Esophagus squamous epithelium (tissue), 5 donors: ENCODE measurements at regions not wholly inside any gene's neighbourhood (a gene's known extent, or its start where the extent isn't known, plus 50 kb on each side); places are given as distances from the start of the nearest gene placed in this dataset.

Experiments
- DNase-seq: peaks from one replicate; lab custom pipeline; 2025; lab: John Stamatoyannopoulos, UW
- H3K27ac ChIP-seq, 4 donors: fragments of 200-600 bp; sonication (generic); one replicate each; pipeline ENCODE4 v1.5.1; 2016 to 2019; ENCODE audit warnings: mild to moderate bottlenecking in 1 of 4
- H3K27me3 ChIP-seq, 4 donors: fragments of 200-600 bp; sonication (generic); 1 replicate in 3 of 4; 2 replicates in 1 of 4; pipeline versions ENCODE4 v1.5.1 to v1.6.0; 2017 to 2021; ENCODE audit warnings: antibody characterized with exemption in 1 of 4
- H3K36me3 ChIP-seq, 3 donors: fragments of 200-600 bp; sonication (generic); one replicate each; pipeline ENCODE4 v1.5.1; 2016 to 2019
- H3K4me1 ChIP-seq, 3 donors: fragments of 200-600 bp; sonication (generic); one replicate each; pipeline ENCODE4 v1.5.1; 2017 to 2019
- H3K4me3 ChIP-seq, 4 donors: fragments of 200-600 bp; sonication (generic); 1 replicate in 3 of 4; 2 replicates in 1 of 4; pipeline ENCODE4 v1.5.1; 2016 to 2019; ENCODE audit warnings: mild to moderate bottlenecking in 2 of 4, moderate library complexity in 1 of 4
- H3K9me3 ChIP-seq, 3 donors: fragments of 200-600 bp; sonication (generic); one replicate each; pipeline ENCODE4 v1.5.1; 2016 to 2019
- CTCF ChIP-seq, 6 experiments: fragments of 450-650 bp in 4 of 6; fragments of 200-600 bp in 2 of 6; sonication (generic) in 2 of 6; IDR thresholded peaks; one replicate each; pipeline ENCODE4 v1.5.1; 2016 to 2019; ENCODE audit warnings: antibody characterized with exemption in 6 of 6, mild to moderate bottlenecking in 4 of 6, moderate library complexity in 4 of 6
- POLR2A ChIP-seq, 4 donors: fragments of 450-650 bp; IDR thresholded peaks; one replicate each; pipeline ENCODE4 v1.6.1; 2017; ENCODE audit warnings: antibody characterized with exemption in 4 of 4, mild to moderate bottlenecking in 4 of 4, moderate library complexity in 3 of 4
- WGBS, 2 donors: methylation state at CpG; one replicate each; pipeline ENCODE4 v1.1.5; 2018; 5-methylcytosine and 5-hydroxymethylcytosine counted together
- intact Hi-C: fragments of 100-400 bp; cut with DNase I; formaldehyde crosslinking; loops from one replicate; pipeline ENCODE4 v1.15.0; 2022
- donor health status: DM: yes; HTN: yes; CAD: no.

- DNase-seq: no peak
- Histone ChIP-seq H3K4me3 (peak overlapping the region in 1 of 4 donors; percentile 50), H3K27ac (no peak overlapping the region), H3K9me3 (no peaks in the 10 kb centered on the region), H3K36me3 (no peaks in the 10 kb centered on the region), H3K4me1 (no peaks in the 10 kb centered on the region), H3K27me3 (peaks cover 0 to 11% (median 0%) of the 10 kb centered on the region in 4 donors)
- 5 to 9% methylated on average over 13 of the region's 13 CpGs for WGBS, 2 donors
- TF ChIP-seq POLR2A (IDR thresholded peaks at IDR 0.05) (no peak), CTCF (IDR thresholded peaks at IDR 0.05) (no peak)
- intact Hi-C loops: no loop called here
Measured at GRCh38 chr2:104434318-104434792, 419.6 kb upstream of the POU3F3 start.

GRCh38 chr2:104434966-104435365 lies 418.9 kb upstream of the POU3F3 start:
- Histone ChIP-seq H3K9me3 (no peaks in the 10 kb centered on the region), H3K36me3 (no peaks in the 10 kb centered on the region), H3K4me1 (no peaks in the 10 kb centered on the region), H3K4me3 (no peak overlapping the region), H3K27me3 (peaks cover 0 to 11% (median 0%) of the 10 kb centered on the region in 4 donors), H3K27ac (no peak overlapping the region)
- 72 to 73% methylated on average over 3 of the region's 3 CpGs for WGBS, 2 donors
- no peak for TF ChIP-seq CTCF (IDR thresholded peaks at IDR 0.05)
- TF ChIP-seq POLR2A (IDR thresholded peaks at IDR 0.05): no peak
- DNase-seq: no peak
- intact Hi-C loops: no loop called here

GRCh38 chr2:104438481-104438880 lies 415.4 kb upstream of the POU3F3 start:
- H3K4me1 ChIP-seq: no peaks in the 10 kb centered on the region
- H3K27ac ChIP-seq: no peak overlapping the region
- no peak for TF ChIP-seq CTCF (IDR thresholded peaks at IDR 0.05)
- DNase-seq: no peak
- H3K4me3 ChIP-seq: no peak overlapping the region
- WGBS, 2 donors: 62 to 77% methylated on average over 1 to 3 of the region's 3 CpGs
- H3K9me3 ChIP-seq: no peaks in the 10 kb centered on the region
- peaks cover 0 to 6% (median 0%) of the 10 kb centered on the region in 4 donors for H3K27me3 ChIP-seq
- no peaks in the 10 kb centered on the region for H3K36me3 ChIP-seq
- intact Hi-C loops: no loop called here

- Histone ChIP-seq H3K27ac (no peak overlapping the region), H3K4me3 (no peak overlapping the region), H3K27me3 (no peaks in the 10 kb centered on the region), H3K36me3 (no peaks in the 10 kb centered on the region), H3K9me3 (no peaks in the 10 kb centered on the region), H3K4me1 (no peaks in the 10 kb centered on the region)
- no peak for TF ChIP-seq POLR2A (IDR thresholded peaks at IDR 0.05)
- no peak for TF ChIP-seq CTCF (IDR thresholded peaks at IDR 0.05)
- intact Hi-C loops: no loop called here
- WGBS, 2 donors: 60 to 92% methylated on average over 4 of the region's 5 CpGs
- DNase-seq: no peak
Measured at GRCh38 chr2:104443145-104443544, 410.8 kb upstream of the POU3F3 start.

GRCh38 chr2:104444392-104444791 lies 409.5 kb upstream of the POU3F3 start:
- intact Hi-C loops: no loop called here
- H3K4me1 ChIP-seq: no peaks in the 10 kb centered on the region

More at GRCh38 chr2:104444392-104444791, 409.5 kb upstream of the POU3F3 start:
- 59 to 64% methylated on average over 4 of the region's 4 CpGs for WGBS, 2 donors
- DNase-seq: no peak
- no peak overlapping the region for H3K27ac ChIP-seq
- H3K36me3 ChIP-seq: no peaks in the 10 kb centered on the region
- no peaks in the 10 kb centered on the region for H3K9me3 ChIP-seq
- TF ChIP-seq POLR2A (IDR thresholded peaks at IDR 0.05): no peak
- TF ChIP-seq CTCF (IDR thresholded peaks at IDR 0.05): no peak
- H3K4me3 ChIP-seq: no peak overlapping the region
- H3K27me3 ChIP-seq: no peaks in the 10 kb centered on the region
